Ascending aorta (tissue), 2 donors: ENCODE measurements at regions not wholly inside any gene's neighbourhood (a gene's known extent, or its start where the extent isn't known, plus 50 kb on each side); places are given as distances from the start of the nearest gene placed in this dataset.

Experiments used
- DNase-seq, 2 donors: peaks; one replicate each; pipeline ENCODE4 v3.0.0-alpha.2; 2019; ENCODE audit warnings: low spot score in 2 of 2
- H3K27ac ChIP-seq, 2 donors: fragments of 200-600 bp; sonication (generic); one replicate each; pipeline ENCODE4 v1.5.1; 2016 to 2017; ENCODE audit warnings: mild to moderate bottlenecking in 1 of 2
- H3K27me3 ChIP-seq: fragments of 200-600 bp; sonication (generic); one replicate; pipeline ENCODE4 v1.5.1; 2017
- H3K36me3 ChIP-seq, 2 donors: fragments of 200-600 bp; sonication (generic); one replicate each; pipeline ENCODE4 v1.5.1; 2016
- H3K4me1 ChIP-seq, 2 donors: fragments of 200-600 bp; sonication (generic); one replicate each; pipeline ENCODE4 v1.5.1; 2016 to 2017; ENCODE audit warnings: mild to moderate bottlenecking in 1 of 2
- H3K4me3 ChIP-seq, 2 donors: fragments of 200-600 bp; sonication (generic); one replicate each; pipeline ENCODE4 v1.5.1; 2016 to 2017; ENCODE audit warnings: mild to moderate bottlenecking in 1 of 2
- H3K9me3 ChIP-seq, 2 donors: fragments of 200-600 bp; sonication (generic); one replicate each; pipeline ENCODE4 v1.5.1; 2016
- intact Hi-C: fragments of 100-400 bp; cut with DNase I; formaldehyde crosslinking; loops from one replicate; pipeline ENCODE4 v1.15.1; 2023
- TF ChIP-seq, protein P1 (sequence below), 3 experiments: fragments of 200-600 bp in 2 of 3; fragments of 450-650 bp in 1 of 3; sonication (generic) in 2 of 3; IDR thresholded peaks; one replicate each; pipeline ENCODE4 v1.5.1; 2016 to 2019; ENCODE audit warnings: antibody characterized with exemption in 3 of 3, mild to moderate bottlenecking in 1 of 3, moderate library complexity in 1 of 3

DNA sequence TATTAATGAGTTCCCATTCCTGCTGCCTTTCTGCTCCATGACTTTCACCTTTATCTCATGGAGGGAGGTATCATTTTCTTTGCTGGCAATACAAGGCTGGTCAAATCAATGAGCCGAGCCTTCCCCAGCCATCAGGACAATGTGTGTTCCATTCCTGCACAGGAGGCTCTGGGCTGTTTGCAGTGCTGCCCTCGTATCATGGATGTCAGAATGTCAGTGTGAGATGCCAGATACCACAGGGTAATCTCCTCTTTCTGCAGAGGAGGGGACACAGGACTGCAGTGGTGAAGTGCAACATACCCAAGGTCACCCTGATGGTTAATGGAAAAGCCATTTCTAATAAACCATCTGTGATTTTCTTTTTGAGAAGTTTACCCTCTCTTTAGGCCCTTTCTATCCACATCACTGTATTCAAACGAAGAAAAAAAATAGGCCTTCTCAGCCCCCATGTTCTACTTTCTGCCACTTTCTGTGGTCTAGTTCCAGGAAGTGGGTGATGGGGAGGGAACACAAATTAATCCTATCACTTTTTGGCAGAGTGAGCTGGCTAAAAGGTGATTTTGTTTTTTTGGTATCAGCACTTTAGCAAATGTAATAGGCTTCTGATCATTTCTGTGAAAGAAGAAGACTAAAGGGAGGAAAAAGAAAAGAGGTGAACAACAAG lies 490.2 kb upstream of the BOD1L1 start:
- no peak overlapping the region for H3K4me3 ChIP-seq
- intact Hi-C loops = no loop called here
- no peak for DNase-seq

DNA sequence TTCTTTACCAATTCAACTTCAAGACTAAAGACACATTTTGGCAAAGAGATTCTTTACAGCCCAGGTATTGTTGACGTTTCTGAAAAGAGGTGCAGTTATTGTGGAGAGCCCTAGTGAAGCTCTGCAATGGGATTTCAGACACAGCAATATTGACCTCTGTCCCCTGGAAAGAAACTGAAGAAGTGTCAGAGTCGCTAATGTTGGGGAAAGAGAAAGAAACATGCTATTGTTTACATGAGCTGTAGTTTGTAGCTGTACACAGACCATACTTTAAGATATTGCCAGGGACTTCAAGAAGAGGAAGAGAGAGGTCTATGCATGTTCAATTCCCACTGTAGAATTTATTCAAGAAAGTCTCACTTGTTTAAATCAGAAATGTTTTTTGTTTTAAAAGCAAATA lies 497.3 kb upstream of the BOD1L1 start:
- TF ChIP-seq, protein P1, sequence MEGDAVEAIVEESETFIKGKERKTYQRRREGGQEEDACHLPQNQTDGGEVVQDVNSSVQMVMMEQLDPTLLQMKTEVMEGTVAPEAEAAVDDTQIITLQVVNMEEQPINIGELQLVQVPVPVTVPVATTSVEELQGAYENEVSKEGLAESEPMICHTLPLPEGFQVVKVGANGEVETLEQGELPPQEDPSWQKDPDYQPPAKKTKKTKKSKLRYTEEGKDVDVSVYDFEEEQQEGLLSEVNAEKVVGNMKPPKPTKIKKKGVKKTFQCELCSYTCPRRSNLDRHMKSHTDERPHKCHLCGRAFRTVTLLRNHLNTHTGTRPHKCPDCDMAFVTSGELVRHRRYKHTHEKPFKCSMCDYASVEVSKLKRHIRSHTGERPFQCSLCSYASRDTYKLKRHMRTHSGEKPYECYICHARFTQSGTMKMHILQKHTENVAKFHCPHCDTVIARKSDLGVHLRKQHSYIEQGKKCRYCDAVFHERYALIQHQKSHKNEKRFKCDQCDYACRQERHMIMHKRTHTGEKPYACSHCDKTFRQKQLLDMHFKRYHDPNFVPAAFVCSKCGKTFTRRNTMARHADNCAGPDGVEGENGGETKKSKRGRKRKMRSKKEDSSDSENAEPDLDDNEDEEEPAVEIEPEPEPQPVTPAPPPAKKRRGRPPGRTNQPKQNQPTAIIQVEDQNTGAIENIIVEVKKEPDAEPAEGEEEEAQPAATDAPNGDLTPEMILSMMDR (IDR thresholded peaks at IDR 0.05) = no peak
- no peaks in the 10 kb centered on the region for H3K27me3 ChIP-seq
- intact Hi-C loops = no loop called here

More for the DNA sequence above, 490.2 kb upstream of the BOD1L1 start:
- Histone ChIP-seq H3K27ac (no peak overlapping the region), H3K9me3 (no peaks in the 10 kb centered on the region), H3K27me3 (no peaks in the 10 kb centered on the region), H3K4me1 (no peaks in the 10 kb centered on the region), H3K36me3 (no peaks in the 10 kb centered on the region)
- TF ChIP-seq, protein P1 (IDR thresholded peaks at IDR 0.05) = no peak

DNA sequence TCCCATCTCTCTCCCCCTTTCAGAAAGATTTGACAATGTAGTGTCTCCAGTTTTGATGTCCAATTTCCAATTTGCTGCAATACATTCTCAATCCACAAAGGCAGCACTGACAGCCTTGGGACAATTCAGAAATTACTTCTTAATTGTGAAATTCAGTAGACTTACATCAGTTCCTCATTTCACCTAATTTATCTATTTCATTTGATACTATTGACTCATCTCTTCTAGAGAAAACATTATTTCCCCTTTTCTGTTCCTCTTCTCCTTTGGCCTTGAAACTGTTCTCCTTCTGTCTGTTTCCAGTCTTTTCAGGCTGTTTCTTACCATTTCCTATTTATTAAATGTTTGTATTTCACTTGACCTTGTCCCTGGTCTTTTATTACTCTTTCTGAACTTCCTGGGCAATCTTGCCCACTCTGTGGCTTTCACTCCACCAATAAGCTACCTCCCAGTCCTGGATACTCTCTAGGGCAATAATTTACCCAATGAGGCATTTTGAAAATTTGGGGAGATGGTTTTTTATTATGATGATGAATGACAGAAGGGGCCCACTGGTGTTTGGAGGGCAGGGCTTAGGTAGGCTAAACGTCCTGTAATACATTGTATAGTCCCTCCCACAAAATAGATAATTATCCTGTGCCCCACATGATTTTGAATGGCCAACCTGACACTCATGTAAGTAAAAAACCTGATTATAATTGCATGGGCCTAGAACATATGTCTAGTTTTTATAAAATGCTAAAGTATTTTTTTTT lies 498.0 kb upstream of the BOD1L1 start:
- no peak overlapping the region for H3K27ac ChIP-seq
- intact Hi-C loops = no loop called here
- no peaks in the 10 kb centered on the region for H3K4me1 ChIP-seq
- no peaks in the 10 kb centered on the region for H3K27me3 ChIP-seq
- TF ChIP-seq, protein P1 (IDR thresholded peaks at IDR 0.05) = no peak
- DNase-seq = no peak
- no peaks in the 10 kb centered on the region for H3K9me3 ChIP-seq
- H3K4me3 ChIP-seq = no peak overlapping the region
- no peaks in the 10 kb centered on the region for H3K36me3 ChIP-seq

More for the DNA sequence above, 497.3 kb upstream of the BOD1L1 start:
- H3K27ac ChIP-seq = no peak overlapping the region
- no peaks in the 10 kb centered on the region for H3K4me1 ChIP-seq
- H3K36me3 ChIP-seq = no peaks in the 10 kb centered on the region
- H3K4me3 ChIP-seq = no peak overlapping the region
- no peak for DNase-seq
- no peaks in the 10 kb centered on the region for H3K9me3 ChIP-seq

DNA sequence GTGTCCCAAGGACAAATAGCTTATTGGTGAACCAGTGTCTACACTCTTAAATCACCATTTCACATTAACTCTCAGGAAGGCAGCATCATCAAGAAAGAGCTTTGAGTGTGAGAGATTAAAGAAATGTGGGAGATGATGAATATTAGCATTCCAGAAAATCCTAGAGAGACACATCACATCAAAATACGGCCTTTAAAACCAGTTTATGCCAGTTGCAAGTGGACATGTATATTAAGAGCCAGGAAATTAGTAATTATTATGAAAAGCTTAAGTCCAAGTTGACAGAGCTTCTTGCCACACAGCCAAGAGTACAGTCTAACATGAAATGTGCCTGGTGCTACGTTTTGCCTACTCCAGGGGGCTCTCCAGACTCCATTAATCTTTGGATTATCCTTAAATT lies 503.0 kb upstream of the BOD1L1 start:
- no peaks in the 10 kb centered on the region for H3K4me1 ChIP-seq
- TF ChIP-seq, protein P1 (IDR thresholded peaks at IDR 0.05) = no peak
- no peaks in the 10 kb centered on the region for H3K36me3 ChIP-seq
- no peak for DNase-seq
- no peaks in the 10 kb centered on the region for H3K27me3 ChIP-seq
- H3K4me3 ChIP-seq = no peak overlapping the region
- no peak overlapping the region for H3K27ac ChIP-seq
- intact Hi-C loops = no loop called here
- H3K9me3 ChIP-seq = no peaks in the 10 kb centered on the region

DNA sequence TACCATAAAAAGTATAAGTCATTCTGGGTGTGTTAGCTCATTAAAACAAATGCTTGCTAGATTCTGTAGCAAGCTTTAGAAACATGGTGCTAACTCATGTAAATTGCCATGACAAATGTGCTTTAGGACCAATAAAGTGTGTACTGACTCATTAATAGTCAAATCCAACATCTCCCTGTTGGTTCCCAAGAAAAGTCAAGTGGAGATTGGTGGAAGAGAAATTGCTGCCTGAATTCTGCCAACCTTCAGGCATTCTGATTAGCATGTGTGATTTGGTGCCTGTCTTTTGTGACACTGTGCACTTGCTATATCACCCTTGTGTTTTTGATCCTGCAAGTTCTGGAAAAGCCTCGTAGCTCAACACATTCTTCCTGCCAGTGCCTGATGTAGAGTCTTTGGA lies 503.8 kb upstream of the BOD1L1 start:
- H3K9me3 ChIP-seq = no peaks in the 10 kb centered on the region
- H3K4me1 ChIP-seq = no peaks in the 10 kb centered on the region
- no peaks in the 10 kb centered on the region for H3K27me3 ChIP-seq
- intact Hi-C loops = no loop called here
- TF ChIP-seq, protein P1 (IDR thresholded peaks at IDR 0.05) = no peak
- no peak overlapping the region for H3K4me3 ChIP-seq
- H3K36me3 ChIP-seq = no peaks in the 10 kb centered on the region
- no peak for DNase-seq
- H3K27ac ChIP-seq = no peak overlapping the region
